HG02623 (cell line): ENCODE measurements at regions not wholly inside any gene's neighbourhood (a gene's known extent, or its start where the extent isn't known, plus 50 kb on each side); places are given as distances from the start of the nearest gene placed in this dataset.

Source experiments
- ATAC-seq: cut with Tn5 transposase; IDR thresholded peaks from one replicate; pipeline ENCODE4 v1.9.1; 2021; ENCODE audit warnings: moderate library complexity; ENCODE audit not compliant: unreplicated experiment

GRCh38 chr13:21957833-21958232, 287.0 kb downstream of the FGF9 start:
- ATAC-seq: no peak

- ATAC-seq: no peak
Measured at GRCh38 chr13:21960108-21960507, 289.2 kb downstream of the FGF9 start.

- no peak for ATAC-seq
Measured at GRCh38 chr13:21964686-21965085, 293.8 kb downstream of the FGF9 start.

- no peak for ATAC-seq
Measured at GRCh38 chr13:21965095-21965494, 294.2 kb downstream of the FGF9 start.

GRCh38 chr13:21966014-21966413, 295.1 kb downstream of the FGF9 start:
- no peak for ATAC-seq

GRCh38 chr13:21967871-21968270, 297.0 kb downstream of the FGF9 start:
- no peak for ATAC-seq

GRCh38 chr13:21970172-21970571, 299.3 kb downstream of the FGF9 start:
- ATAC-seq: no peak

GRCh38 chr13:21970918-21971317, 300.0 kb downstream of the FGF9 start:
- ATAC-seq: no peak

- ATAC-seq: no peak
Measured at GRCh38 chr13:21971662-21972621, 301.1 kb downstream of the FGF9 start.

- ATAC-seq: no peak
Measured at GRCh38 chr13:21973437-21974125, 302.7 kb downstream of the FGF9 start.

GRCh38 chr13:21974741-21975140, 303.9 kb downstream of the FGF9 start:
- no peak for ATAC-seq

GRCh38 chr13:21976159-21976558, 305.3 kb downstream of the FGF9 start:
- no peak for ATAC-seq

GRCh38 chr13:21979161-21979806, 308.4 kb downstream of the FGF9 start:
- no peak for ATAC-seq

GRCh38 chr13:21980049-21980448, 309.2 kb downstream of the FGF9 start:
- no peak for ATAC-seq

- ATAC-seq: no peak
Measured at GRCh38 chr13:21984156-21984555, 313.3 kb downstream of the FGF9 start.

GRCh38 chr13:21986602-21987001, 315.7 kb downstream of the FGF9 start:
- no peak for ATAC-seq

- no peak for ATAC-seq
Measured at GRCh38 chr13:21987793-21988192, 316.9 kb downstream of the FGF9 start.

- no peak for ATAC-seq
Measured at GRCh38 chr13:21988624-21989023, 317.8 kb downstream of the FGF9 start.

- no peak for ATAC-seq
Measured at GRCh38 chr13:21996049-21996448, 325.2 kb downstream of the FGF9 start.

GRCh38 chr13:21997726-21998125, 326.9 kb downstream of the FGF9 start:
- no peak for ATAC-seq

- ATAC-seq: no peak
Measured at GRCh38 chr13:21998279-21998990, 327.6 kb downstream of the FGF9 start.
